Fibroblast of the aortic adventitia (primary cell): ENCODE measurements at regions not wholly inside any gene's neighbourhood (a gene's known extent, or its start where the extent isn't known, plus 50 kb on each side); places are given as distances from the start of the nearest gene placed in this dataset.

ENCODE experiments used
- DNase-seq: peaks from one replicate; pipeline ENCODE4 v3.0.0-alpha.2; 2010; ENCODE audit warnings: low read depth
- H3K4me3 ChIP-seq: 2 replicates; pipeline ENCODE4 v1.5.1; 2011; ENCODE audit warnings: low read depth, mild to moderate bottlenecking, control low read depth, low read length, moderate library complexity
- TF ChIP-seq, protein P1 (sequence below): IDR thresholded peaks from 2 replicates; pipeline ENCODE4 v1.5.1; 2011; ENCODE audit warnings: mild to moderate bottlenecking, low read length, control low read depth, inconsistent platforms; ENCODE audit not compliant: insufficient read depth

GRCh38 chr6:105884426-105884825, 201.7 kb upstream of the PRDM1 start:
- no peak overlapping the region for H3K4me3 ChIP-seq
- TF ChIP-seq, protein P1, sequence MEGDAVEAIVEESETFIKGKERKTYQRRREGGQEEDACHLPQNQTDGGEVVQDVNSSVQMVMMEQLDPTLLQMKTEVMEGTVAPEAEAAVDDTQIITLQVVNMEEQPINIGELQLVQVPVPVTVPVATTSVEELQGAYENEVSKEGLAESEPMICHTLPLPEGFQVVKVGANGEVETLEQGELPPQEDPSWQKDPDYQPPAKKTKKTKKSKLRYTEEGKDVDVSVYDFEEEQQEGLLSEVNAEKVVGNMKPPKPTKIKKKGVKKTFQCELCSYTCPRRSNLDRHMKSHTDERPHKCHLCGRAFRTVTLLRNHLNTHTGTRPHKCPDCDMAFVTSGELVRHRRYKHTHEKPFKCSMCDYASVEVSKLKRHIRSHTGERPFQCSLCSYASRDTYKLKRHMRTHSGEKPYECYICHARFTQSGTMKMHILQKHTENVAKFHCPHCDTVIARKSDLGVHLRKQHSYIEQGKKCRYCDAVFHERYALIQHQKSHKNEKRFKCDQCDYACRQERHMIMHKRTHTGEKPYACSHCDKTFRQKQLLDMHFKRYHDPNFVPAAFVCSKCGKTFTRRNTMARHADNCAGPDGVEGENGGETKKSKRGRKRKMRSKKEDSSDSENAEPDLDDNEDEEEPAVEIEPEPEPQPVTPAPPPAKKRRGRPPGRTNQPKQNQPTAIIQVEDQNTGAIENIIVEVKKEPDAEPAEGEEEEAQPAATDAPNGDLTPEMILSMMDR: no peak
- DNase-seq: no peak

DNA sequence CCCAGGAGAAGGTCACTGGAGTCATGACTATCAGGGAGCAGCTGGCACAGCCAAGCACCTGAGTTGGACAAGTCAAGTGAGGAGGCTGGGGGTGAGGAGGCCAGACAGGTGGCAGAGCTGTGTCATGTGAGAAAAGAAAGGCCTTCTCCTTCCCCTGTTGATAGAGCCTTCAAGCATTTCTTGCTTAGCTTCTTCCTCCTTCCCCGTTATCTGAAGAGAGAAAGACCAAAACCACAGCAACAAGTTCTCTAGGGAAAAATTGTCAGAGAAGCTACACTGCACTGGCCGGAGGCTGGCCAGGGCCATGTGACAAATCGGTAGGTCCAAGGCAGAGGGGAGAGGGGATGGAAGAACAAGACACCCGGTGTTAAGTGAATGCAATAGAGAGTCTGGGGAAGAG, 202.1 kb upstream of the PRDM1 start:
- TF ChIP-seq, protein P1: no peak
- no peak overlapping the region for H3K4me3 ChIP-seq
- no peak for DNase-seq

DNA sequence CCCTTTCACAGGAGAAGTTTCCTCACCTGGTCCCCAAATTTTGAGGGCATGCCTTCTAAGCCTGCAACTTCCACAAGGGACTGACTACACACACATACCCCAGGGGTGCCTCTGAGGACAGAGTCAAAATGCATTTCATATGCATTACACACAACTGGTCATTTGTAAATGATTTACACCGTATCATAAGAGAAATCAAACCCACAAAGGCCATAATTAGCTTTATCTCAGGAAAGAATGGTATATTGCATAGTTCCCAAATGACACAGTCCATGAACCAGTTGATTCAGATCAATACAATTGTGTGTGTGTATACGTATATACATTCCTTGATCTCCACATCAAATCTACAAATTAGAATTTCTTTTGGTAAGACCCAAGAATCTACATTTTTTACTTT, 203.3 kb upstream of the PRDM1 start:
- peak; percentile 46 for DNase-seq
- TF ChIP-seq, protein P1: no peak
- no peak overlapping the region for H3K4me3 ChIP-seq

GRCh38 chr6:105882121-105882803, 203.9 kb upstream of the PRDM1 start:
- peak; percentile 69 for DNase-seq
- TF ChIP-seq, protein P1: no peak
- no peak overlapping the region for H3K4me3 ChIP-seq

DNA sequence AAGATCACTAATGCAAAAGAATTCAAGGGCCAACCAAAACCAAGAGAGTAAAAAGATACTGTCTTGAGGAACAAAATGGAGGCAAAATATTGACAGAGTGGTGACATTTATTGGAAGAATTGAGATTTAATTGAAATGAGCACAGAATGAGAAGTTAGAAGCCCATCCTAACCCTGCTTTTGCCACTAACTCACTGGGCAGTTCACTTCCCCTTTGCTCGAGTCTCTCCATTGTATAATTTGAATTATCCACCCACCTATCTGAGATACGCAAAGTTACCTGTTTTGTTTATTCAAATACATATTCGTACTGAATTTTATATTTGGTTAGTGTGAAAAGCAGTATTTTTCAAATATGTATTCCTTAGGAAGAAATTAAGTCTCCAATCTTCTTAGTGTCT, 204.5 kb upstream of the PRDM1 start:
- no peak for DNase-seq
- TF ChIP-seq, protein P1: no peak

GRCh38 chr6:105880030-105880492, 206.1 kb upstream of the PRDM1 start:
- DNase-seq: no peak
- TF ChIP-seq, protein P1: no peak
- no peak overlapping the region for H3K4me3 ChIP-seq

More for the DNA sequence above, 204.5 kb upstream of the PRDM1 start:
- no peak overlapping the region for H3K4me3 ChIP-seq

- TF ChIP-seq, protein P1: no peak
- no peak overlapping the region for H3K4me3 ChIP-seq
- no peak for DNase-seq
These were observed 207.0 kb upstream of the PRDM1 start for GRCh38 chr6:105879146-105879545.
